Gastroesophageal sphincter (tissue), 4 donors: ENCODE measurements at regions not wholly inside any gene's neighbourhood (a gene's known extent, or its start where the extent isn't known, plus 50 kb on each side); places are given as distances from the start of the nearest gene placed in this dataset.

Experiments
- ATAC-seq: fragments of 150-250 bp; one replicate; pipeline ENCODE4 v1.9.1; 2016; ENCODE audit warnings: mild to moderate bottlenecking, moderate library complexity
- H3K27ac ChIP-seq, 4 donors: fragments of 200-600 bp; sonication (generic) in 3 of 4; 1 replicate in 3 of 4; 2 replicates in 1 of 4; pipeline ENCODE4 v1.5.1; 2016 to 2019
- H3K27me3 ChIP-seq: fragments of 200-600 bp; sonication (generic); one replicate; pipeline ENCODE4 v1.5.1; 2019
- H3K36me3 ChIP-seq, 2 donors: fragments of 200-600 bp; sonication (generic); one replicate each; pipeline ENCODE4 v1.5.1; 2019; ENCODE audit warnings: control low read depth in 1 of 2
- H3K4me1 ChIP-seq, 3 donors: fragments of 200-600 bp; sonication (generic); 1 replicate in 2 of 3; 2 replicates in 1 of 3; pipeline ENCODE4 v1.5.1; 2016 to 2019; ENCODE audit warnings: control low read depth in 2 of 3
- H3K4me3 ChIP-seq, 2 donors: fragments of 200-600 bp; sonication (generic); one replicate each; pipeline ENCODE4 v1.5.1; 2019; ENCODE audit warnings: mild to moderate bottlenecking in 1 of 2, moderate library complexity in 1 of 2
- H3K9me3 ChIP-seq, 3 donors: fragments of 200-600 bp; sonication (generic); one replicate each; pipeline ENCODE4 v1.5.1; 2017 to 2019; ENCODE audit warnings: control low read depth in 2 of 3
- EP300 ChIP-seq: sonication (generic); formaldehyde crosslinking; IDR thresholded peaks from one replicate; pipeline ENCODE4 v1.6.1; 2017; ENCODE audit warnings: antibody characterized with exemption, mild to moderate bottlenecking
- POLR2A ChIP-seq, 2 donors: fragments of 450-650 bp; IDR thresholded peaks; one replicate each; pipeline ENCODE4 v1.6.1; 2017; ENCODE audit warnings: antibody characterized with exemption in 2 of 2, mild to moderate bottlenecking in 2 of 2, moderate library complexity in 1 of 2
- POLR2AphosphoS5 ChIP-seq: sonication (generic); formaldehyde crosslinking; IDR thresholded peaks from one replicate; pipeline ENCODE4 v1.6.1; 2017; ENCODE audit warnings: antibody characterized with exemption
- WGBS, 2 donors: methylation state at CpG; one replicate each; pipeline ENCODE4 v1.1.5; 2018; ENCODE audit warnings: low coverage in 1 of 2; 5-methylcytosine and 5-hydroxymethylcytosine counted together
- TF ChIP-seq, protein P1 (sequence below), 4 experiments: fragments of 200-600 bp in 2 of 4; fragments of 450-650 bp in 2 of 4; sonication (generic) in 1 of 4; IDR thresholded peaks; one replicate each; pipeline ENCODE4 v1.5.1; 2017 to 2019; ENCODE audit warnings: antibody characterized with exemption in 4 of 4, mild to moderate bottlenecking in 2 of 4, moderate library complexity in 2 of 4

DNA sequence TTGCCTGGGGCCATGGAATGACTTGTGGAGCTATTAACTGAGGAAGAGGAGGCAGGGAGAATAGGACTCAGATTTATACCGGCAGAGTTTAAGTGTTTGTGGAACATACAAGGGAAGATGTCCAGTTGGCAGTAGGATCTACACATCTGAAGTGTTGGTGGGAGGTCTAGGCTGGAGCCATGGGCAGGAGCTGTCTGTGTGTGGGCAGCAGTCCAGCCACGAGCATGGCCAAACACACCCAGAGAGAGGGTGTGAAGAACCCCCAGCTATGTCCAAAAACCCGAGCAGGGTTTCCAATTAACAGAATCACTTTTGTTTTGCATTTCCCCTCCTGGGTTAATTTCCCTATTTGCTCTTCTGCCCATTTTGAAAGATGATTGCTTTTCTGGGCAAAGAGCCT lies 393.7 kb downstream of the CDK5RAP2 start:
- H3K9me3 ChIP-seq = peaks cover 0 to 5% (median 0%) of the 10 kb centered on the region in 3 donors
- TF ChIP-seq EP300 (no peak), POLR2A (IDR thresholded peaks at IDR 0.05) (no peak), POLR2AphosphoS5 (no peak)
- TF ChIP-seq, protein P1, sequence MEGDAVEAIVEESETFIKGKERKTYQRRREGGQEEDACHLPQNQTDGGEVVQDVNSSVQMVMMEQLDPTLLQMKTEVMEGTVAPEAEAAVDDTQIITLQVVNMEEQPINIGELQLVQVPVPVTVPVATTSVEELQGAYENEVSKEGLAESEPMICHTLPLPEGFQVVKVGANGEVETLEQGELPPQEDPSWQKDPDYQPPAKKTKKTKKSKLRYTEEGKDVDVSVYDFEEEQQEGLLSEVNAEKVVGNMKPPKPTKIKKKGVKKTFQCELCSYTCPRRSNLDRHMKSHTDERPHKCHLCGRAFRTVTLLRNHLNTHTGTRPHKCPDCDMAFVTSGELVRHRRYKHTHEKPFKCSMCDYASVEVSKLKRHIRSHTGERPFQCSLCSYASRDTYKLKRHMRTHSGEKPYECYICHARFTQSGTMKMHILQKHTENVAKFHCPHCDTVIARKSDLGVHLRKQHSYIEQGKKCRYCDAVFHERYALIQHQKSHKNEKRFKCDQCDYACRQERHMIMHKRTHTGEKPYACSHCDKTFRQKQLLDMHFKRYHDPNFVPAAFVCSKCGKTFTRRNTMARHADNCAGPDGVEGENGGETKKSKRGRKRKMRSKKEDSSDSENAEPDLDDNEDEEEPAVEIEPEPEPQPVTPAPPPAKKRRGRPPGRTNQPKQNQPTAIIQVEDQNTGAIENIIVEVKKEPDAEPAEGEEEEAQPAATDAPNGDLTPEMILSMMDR (IDR thresholded peaks at IDR 0.05) = no peak
- H3K27ac ChIP-seq = no peak overlapping the region
- no peak overlapping the region for H3K4me3 ChIP-seq
- no peaks in the 10 kb centered on the region for H3K4me1 ChIP-seq
- no peak for ATAC-seq
- WGBS, 2 donors = 37 to 42% methylated on average over 2 of the region's 3 CpGs
- no peaks in the 10 kb centered on the region for H3K27me3 ChIP-seq
- H3K36me3 ChIP-seq = no peaks in the 10 kb centered on the region

DNA sequence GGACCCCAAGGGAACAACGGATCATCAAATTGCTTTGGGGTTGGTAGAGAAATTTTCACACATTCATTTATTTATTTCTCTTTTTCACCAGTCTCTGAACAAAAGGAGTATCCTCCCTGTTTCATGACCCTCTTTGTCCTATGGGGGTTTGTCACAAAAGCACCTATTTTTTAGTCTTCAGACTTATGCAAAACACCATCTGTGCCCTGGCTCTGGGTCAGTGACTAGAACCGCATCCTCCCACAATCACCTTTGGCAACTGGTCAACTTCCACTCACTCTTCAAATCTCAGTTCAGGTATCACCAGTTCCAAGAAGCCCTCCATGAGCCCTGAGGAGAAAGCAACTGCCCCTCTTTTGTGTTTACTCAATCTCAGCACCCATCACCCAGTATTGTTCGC lies 395.7 kb downstream of the CDK5RAP2 start:
- 50 to 56% methylated on average over 2 to 3 of the region's 3 CpGs for WGBS, 2 donors
- Histone ChIP-seq H3K4me1 (no peaks in the 10 kb centered on the region), H3K27ac (no peak overlapping the region), H3K4me3 (no peak overlapping the region), H3K36me3 (no peaks in the 10 kb centered on the region), H3K9me3 (peaks cover 0 to 5% (median 0%) of the 10 kb centered on the region in 3 donors), H3K27me3 (no peaks in the 10 kb centered on the region)
- TF ChIP-seq EP300 = no peak
- TF ChIP-seq, protein P1 (IDR thresholded peaks at IDR 0.05) = no peak
- ATAC-seq = no peak

DNA sequence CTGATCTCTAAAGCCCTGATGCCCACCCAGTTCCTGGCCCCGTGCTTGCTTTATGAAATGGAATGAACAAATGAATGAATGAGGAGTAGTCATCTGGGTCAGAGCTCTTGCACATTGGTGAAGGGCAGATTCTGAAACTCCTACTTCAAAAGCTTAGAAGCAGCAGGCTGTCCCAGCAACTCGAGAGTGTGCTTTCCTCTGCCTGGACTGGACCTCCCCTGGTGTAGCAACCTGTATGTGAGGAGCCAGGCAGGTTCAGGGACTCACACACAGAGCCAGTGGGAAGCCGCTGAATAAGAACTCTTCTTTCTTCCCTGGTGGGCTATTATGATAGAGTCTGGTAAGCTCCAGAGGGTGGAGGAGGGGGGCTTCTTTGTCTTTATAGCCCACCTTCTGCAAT lies 396.4 kb downstream of the CDK5RAP2 start:
- H3K4me3 ChIP-seq = no peak overlapping the region
- H3K27ac ChIP-seq = no peak overlapping the region
- no peaks in the 10 kb centered on the region for H3K27me3 ChIP-seq
- no peaks in the 10 kb centered on the region for H3K4me1 ChIP-seq
- no peak for TF ChIP-seq POLR2AphosphoS5
- peaks cover 0 to 5% (median 0%) of the 10 kb centered on the region in 3 donors for H3K9me3 ChIP-seq
- H3K36me3 ChIP-seq = no peaks in the 10 kb centered on the region
- no peak for ATAC-seq
- 40 to 62% methylated on average over 1 to 3 of the region's 3 CpGs for WGBS, 2 donors

DNA sequence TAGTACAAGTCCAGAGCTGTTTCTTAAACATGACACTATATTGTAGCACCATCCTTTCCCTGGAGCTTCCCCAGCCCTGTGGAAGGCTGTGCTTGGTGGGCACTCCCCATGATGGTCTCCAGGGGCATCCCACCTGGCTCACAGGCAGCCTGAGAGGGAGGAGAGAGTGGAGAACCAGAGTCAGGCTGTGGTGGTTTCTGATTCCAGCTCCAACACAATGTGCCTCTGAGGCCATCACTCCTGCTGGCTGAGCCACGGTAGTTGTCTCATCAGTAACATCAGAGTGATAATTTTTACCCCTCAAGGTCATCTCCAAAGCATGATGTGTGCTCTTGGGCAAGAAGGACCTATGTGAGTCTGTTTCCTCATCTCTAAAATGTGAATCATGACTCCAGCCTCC lies 398.0 kb downstream of the CDK5RAP2 start:
- H3K27ac ChIP-seq = no peak overlapping the region
- peaks cover 0 to 5% (median 0%) of the 10 kb centered on the region in 3 donors for H3K9me3 ChIP-seq
- no peak overlapping the region for H3K4me3 ChIP-seq
- WGBS, 2 donors = 60% methylated on average over 1 of the region's 1 CpG; no CpG with 5 or more reads in 1 of the 2 donors
- no peak for TF ChIP-seq POLR2A (IDR thresholded peaks at IDR 0.05)
- no peak for TF ChIP-seq EP300
- TF ChIP-seq, protein P1 (IDR thresholded peaks at IDR 0.05) = no peak
- TF ChIP-seq POLR2AphosphoS5 = no peak
- no peaks in the 10 kb centered on the region for H3K4me1 ChIP-seq
- H3K36me3 ChIP-seq = no peaks in the 10 kb centered on the region
- ATAC-seq = no peak
- no peaks in the 10 kb centered on the region for H3K27me3 ChIP-seq

DNA sequence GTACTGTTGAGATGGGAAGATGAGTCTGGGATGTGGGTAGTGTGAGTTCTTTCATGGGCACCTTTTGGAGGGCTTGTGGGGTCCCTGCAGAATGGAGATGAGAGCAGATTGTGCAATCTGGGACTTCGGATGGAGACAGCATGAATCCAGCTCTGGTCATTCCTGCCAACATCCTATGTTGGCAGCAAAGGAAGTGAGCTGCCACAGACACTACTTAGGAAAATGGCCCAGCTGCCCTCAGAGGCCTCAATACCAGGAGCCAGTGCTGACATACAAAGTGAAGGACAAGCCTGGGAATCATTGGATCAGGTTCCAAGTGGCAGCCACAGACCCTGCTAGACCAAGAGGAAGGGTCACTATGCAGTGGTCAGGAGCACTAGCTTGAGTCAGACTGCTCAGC lies 402.8 kb downstream of the CDK5RAP2 start:
- Histone ChIP-seq H3K9me3 (peaks cover 0 to 3% (median 0%) of the 10 kb centered on the region in 3 donors), H3K27me3 (no peaks in the 10 kb centered on the region), H3K4me1 (no peaks in the 10 kb centered on the region), H3K4me3 (no peak overlapping the region), H3K27ac (no peak overlapping the region), H3K36me3 (no peaks in the 10 kb centered on the region)
- WGBS, 2 donors = 44 to 86% methylated on average over 1 of the region's 1 CpG
- ATAC-seq = no peak
- TF ChIP-seq, protein P1 (IDR thresholded peaks at IDR 0.05) = no peak
- TF ChIP-seq EP300 (no peak), POLR2AphosphoS5 (no peak), POLR2A (IDR thresholded peaks at IDR 0.05) (no peak)
